Loucy (cell line): ENCODE measurements at regions not wholly inside any gene's neighbourhood (a gene's known extent, or its start where the extent isn't known, plus 50 kb on each side); places are given as distances from the start of the nearest gene placed in this dataset.
A peak's percentile ranks its signal among the peaks of the same experiment; 100 is the strongest.

Experiments
- H2AFZ ChIP-seq: fragments of 200-600 bp; sonication (generic); 2 replicates; pipeline ENCODE4 v1.6.0; 2016; ENCODE audit warnings: antibody characterized with exemption, mild to moderate bottlenecking, low read length, moderate library complexity
- H3F3A ChIP-seq: fragments of 200-600 bp; 2 replicates; pipeline ENCODE4 v1.6.0; 2016; ENCODE audit warnings: antibody characterized with exemption, low read depth, mild to moderate bottlenecking
- H3K27me3 ChIP-seq: fragments of 200-600 bp; sonication (generic); 2 replicates; pipeline ENCODE4 v1.6.1; 2014; ENCODE audit warnings: low read length, mild to moderate bottlenecking; ENCODE audit not compliant: insufficient read depth, poor library complexity, severe bottlenecking
- H3K36me3 ChIP-seq: fragments of 200-600 bp; sonication (generic); 2 replicates; pipeline ENCODE4 v1.6.1; 2016; ENCODE audit warnings: low read length; ENCODE audit not compliant: insufficient read depth
- H3K4me1 ChIP-seq: fragments of 200-600 bp; sonication (generic); 2 replicates; pipeline ENCODE4 v1.5.1; 2014; ENCODE audit warnings: low read length, mild to moderate bottlenecking; ENCODE audit not compliant: insufficient read depth, poor library complexity, severe bottlenecking
- H3K4me2 ChIP-seq: fragments of 200-600 bp; sonication (generic); 2 replicates; pipeline ENCODE4 v1.6.0; 2014; ENCODE audit warnings: antibody characterized with exemption, low read length, low read depth, mild to moderate bottlenecking; ENCODE audit not compliant: poor library complexity, severe bottlenecking
- H3K4me3 ChIP-seq: fragments of 200-600 bp; sonication (generic); 2 replicates; pipeline ENCODE4 v1.5.1; 2014; ENCODE audit warnings: low read length, mild to moderate bottlenecking, mixed read lengths; ENCODE audit not compliant: poor library complexity, severe bottlenecking
- H3K79me2 ChIP-seq: fragments of 200-600 bp; sonication (generic); 2 replicates; pipeline ENCODE4 v1.6.1; 2014; ENCODE audit warnings: low read length; ENCODE audit not compliant: insufficient read depth
- H3K9ac ChIP-seq: fragments of 200-600 bp; sonication (generic); 2 replicates; pipeline ENCODE4 v1.6.0; 2014; ENCODE audit warnings: mild to moderate bottlenecking, low read depth, low read length, moderate library complexity; ENCODE audit not compliant: poor library complexity, severe bottlenecking
- H3K9me2 ChIP-seq: fragments of 200-600 bp; sonication (generic); replicated peaks from 2 replicates; pipeline ENCODE4 v1.6.1; 2016; ENCODE audit warnings: low read depth, low read length, mixed read lengths
- H3K9me3 ChIP-seq: fragments of 200-600 bp; sonication (generic); 2 replicates; pipeline ENCODE4 v1.6.1; 2014; ENCODE audit warnings: mild to moderate bottlenecking, antibody characterized with exemption, low read length, low read depth; ENCODE audit not compliant: insufficient read depth
- H4K20me1 ChIP-seq: fragments of 200-600 bp; sonication (generic); 2 replicates; pipeline ENCODE4 v1.6.0; 2014; ENCODE audit warnings: antibody characterized with exemption, low read length, mild to moderate bottlenecking; ENCODE audit not compliant: insufficient read depth, poor library complexity, severe bottlenecking
- EZH2phosphoT487 ChIP-seq: fragments of 200-600 bp; IDR thresholded peaks from 2 replicates; pipeline ENCODE4 v1.6.1; 2018; ENCODE audit warnings: antibody characterized with exemption, mild to moderate bottlenecking, moderate library complexity, borderline replicate concordance
- TF ChIP-seq, protein P1 (sequence below): fragments of 200-600 bp; sonication (generic); conservative IDR thresholded peaks from 2 replicates; pipeline ENCODE4 v1.5.1; 2014; ENCODE audit warnings: mild to moderate bottlenecking, antibody characterized with exemption, low read length

DNA sequence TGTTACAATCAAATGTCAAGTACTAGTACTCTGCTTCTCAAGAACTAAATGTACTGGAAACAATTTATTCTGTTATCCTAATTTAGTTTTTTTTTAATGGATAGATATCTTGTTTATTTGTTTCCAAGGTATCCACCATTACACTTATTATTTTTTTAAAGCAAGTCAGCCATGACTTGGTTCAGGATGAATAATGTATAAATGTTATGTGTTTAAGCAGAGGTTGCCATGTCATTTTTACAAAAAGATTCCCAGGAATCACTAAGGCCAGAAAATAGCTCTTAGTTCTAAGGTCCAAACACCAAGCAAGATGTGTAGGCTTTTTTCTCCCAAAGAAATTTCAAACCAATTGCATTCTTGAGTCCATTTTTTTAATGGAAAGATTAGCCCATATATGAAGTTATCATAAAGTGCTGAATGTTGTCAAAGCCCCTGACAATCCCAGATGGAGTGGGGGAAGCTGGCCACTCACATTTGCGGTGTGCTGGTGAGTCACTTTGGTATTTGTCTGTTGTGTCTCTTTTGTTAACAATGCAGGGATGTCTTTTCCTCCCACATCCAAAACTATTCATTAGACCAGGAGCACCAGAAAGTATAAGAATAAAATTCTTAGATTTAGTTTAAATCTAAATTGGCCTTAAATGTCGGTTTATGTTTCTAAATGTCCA lies 158.9 kb downstream of the COL6A3 start:
- no peaks in the 10 kb centered on the region for H3K27me3 ChIP-seq
- peaks cover 7% of the 10 kb centered on the region for H3K4me1 ChIP-seq
- no peak overlapping the region for H3K9ac ChIP-seq
- H3K4me3 ChIP-seq: no peak overlapping the region
- no peaks in the 10 kb centered on the region for H4K20me1 ChIP-seq
- TF ChIP-seq, protein P1, sequence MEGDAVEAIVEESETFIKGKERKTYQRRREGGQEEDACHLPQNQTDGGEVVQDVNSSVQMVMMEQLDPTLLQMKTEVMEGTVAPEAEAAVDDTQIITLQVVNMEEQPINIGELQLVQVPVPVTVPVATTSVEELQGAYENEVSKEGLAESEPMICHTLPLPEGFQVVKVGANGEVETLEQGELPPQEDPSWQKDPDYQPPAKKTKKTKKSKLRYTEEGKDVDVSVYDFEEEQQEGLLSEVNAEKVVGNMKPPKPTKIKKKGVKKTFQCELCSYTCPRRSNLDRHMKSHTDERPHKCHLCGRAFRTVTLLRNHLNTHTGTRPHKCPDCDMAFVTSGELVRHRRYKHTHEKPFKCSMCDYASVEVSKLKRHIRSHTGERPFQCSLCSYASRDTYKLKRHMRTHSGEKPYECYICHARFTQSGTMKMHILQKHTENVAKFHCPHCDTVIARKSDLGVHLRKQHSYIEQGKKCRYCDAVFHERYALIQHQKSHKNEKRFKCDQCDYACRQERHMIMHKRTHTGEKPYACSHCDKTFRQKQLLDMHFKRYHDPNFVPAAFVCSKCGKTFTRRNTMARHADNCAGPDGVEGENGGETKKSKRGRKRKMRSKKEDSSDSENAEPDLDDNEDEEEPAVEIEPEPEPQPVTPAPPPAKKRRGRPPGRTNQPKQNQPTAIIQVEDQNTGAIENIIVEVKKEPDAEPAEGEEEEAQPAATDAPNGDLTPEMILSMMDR: no peak
- no peak for TF ChIP-seq EZH2phosphoT487
- H2AFZ ChIP-seq: no peak overlapping the region
- no peaks in the 10 kb centered on the region for H3K36me3 ChIP-seq
- no peak overlapping the region for H3K4me2 ChIP-seq
- no peaks in the 10 kb centered on the region for H3K9me2 ChIP-seq
- no peaks in the 10 kb centered on the region for H3K79me2 ChIP-seq
- no peaks in the 10 kb centered on the region for H3F3A ChIP-seq
- H3K9me3 ChIP-seq: no peaks in the 10 kb centered on the region

GRCh38 chr2:237256887-237257286 lies 157.1 kb downstream of the COL6A3 start:
- Histone ChIP-seq H3K4me1 (peaks cover 7% of the 10 kb centered on the region), H4K20me1 (no peaks in the 10 kb centered on the region), H3K9me2 (no peaks in the 10 kb centered on the region), H3K27me3 (no peaks in the 10 kb centered on the region), H3K4me3 (no peak overlapping the region), H3K79me2 (no peaks in the 10 kb centered on the region), H2AFZ (no peak overlapping the region), H3K4me2 (no peak overlapping the region), H3K9ac (no peak overlapping the region), H3K9me3 (no peaks in the 10 kb centered on the region), H3F3A (no peaks in the 10 kb centered on the region), H3K36me3 (no peaks in the 10 kb centered on the region)
- no peak for TF ChIP-seq EZH2phosphoT487
- TF ChIP-seq, protein P1: no peak

DNA sequence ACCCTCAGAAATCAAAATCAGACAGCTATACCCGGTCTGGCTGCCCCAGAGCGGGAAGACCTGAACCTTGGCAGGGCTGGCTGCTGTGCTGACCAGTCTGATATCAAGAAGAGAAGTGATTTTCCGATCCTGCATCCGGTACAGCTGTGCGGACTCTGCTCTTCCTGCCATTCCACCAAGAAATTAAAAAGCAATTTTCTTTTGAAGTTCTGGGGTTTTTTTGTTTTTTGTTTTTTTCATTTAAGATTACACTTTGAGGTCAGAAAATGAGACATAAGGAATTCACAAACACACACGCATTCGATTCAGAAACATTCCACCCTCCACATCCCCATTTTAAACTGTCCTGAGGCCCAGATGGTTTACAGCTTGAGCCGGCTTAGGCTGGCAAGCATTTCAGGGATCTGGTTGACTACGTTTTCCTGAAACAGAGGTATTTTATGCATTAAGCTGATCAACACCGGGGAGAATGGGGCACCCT lies 156.5 kb downstream of the COL6A3 start:
- H3K9me2 ChIP-seq: no peaks in the 10 kb centered on the region
- no peak for TF ChIP-seq EZH2phosphoT487
- TF ChIP-seq, protein P1: no peak
- peak overlapping the region; percentile 51; the same call in 1 of the 2 replicates for H2AFZ ChIP-seq
- H3F3A ChIP-seq: no peaks in the 10 kb centered on the region
- no peak overlapping the region for H3K9ac ChIP-seq
- no peaks in the 10 kb centered on the region for H3K36me3 ChIP-seq
- no peaks in the 10 kb centered on the region for H3K79me2 ChIP-seq
- no peak overlapping the region for H3K4me3 ChIP-seq
- no peak overlapping the region for H3K4me2 ChIP-seq
- no peaks in the 10 kb centered on the region for H3K9me3 ChIP-seq
- H4K20me1 ChIP-seq: no peaks in the 10 kb centered on the region
- H3K27me3 ChIP-seq: no peaks in the 10 kb centered on the region
- H3K4me1 ChIP-seq: peaks cover 7% of the 10 kb centered on the region
